GM21526 (cell line): ENCODE measurements at regions not wholly inside any gene's neighbourhood (a gene's known extent, or its start where the extent isn't known, plus 50 kb on each side); places are given as distances from the start of the nearest gene placed in this dataset.
"Not testable (repeated sequence)": the region's sequence is repeated elsewhere in the genome, so short reads cannot be mapped to it uniquely, and the experiment has no call there.

Experiments
- ATAC-seq: cut with Tn5 transposase; IDR thresholded peaks from one replicate; pipeline ENCODE4 v1.9.1; 2021; ENCODE audit warnings: moderate library complexity; ENCODE audit not compliant: unreplicated experiment, low FRiP score

- no peak for ATAC-seq
Observed at GRCh38 chr10:118912961-118913600, 116.4 kb upstream of the NANOS1 start.

- ATAC-seq, result no peak
Observed at GRCh38 chr10:118913825-118914224, 115.7 kb upstream of the NANOS1 start.

GRCh38 chr10:118914629-118915028, 114.9 kb upstream of the NANOS1 start:
- no peak for ATAC-seq

- no peak for ATAC-seq
Observed at GRCh38 chr10:118915161-118915560, 114.4 kb upstream of the NANOS1 start.

- no peak for ATAC-seq
Observed at GRCh38 chr10:118916777-118917176, 112.7 kb upstream of the NANOS1 start.

DNA sequence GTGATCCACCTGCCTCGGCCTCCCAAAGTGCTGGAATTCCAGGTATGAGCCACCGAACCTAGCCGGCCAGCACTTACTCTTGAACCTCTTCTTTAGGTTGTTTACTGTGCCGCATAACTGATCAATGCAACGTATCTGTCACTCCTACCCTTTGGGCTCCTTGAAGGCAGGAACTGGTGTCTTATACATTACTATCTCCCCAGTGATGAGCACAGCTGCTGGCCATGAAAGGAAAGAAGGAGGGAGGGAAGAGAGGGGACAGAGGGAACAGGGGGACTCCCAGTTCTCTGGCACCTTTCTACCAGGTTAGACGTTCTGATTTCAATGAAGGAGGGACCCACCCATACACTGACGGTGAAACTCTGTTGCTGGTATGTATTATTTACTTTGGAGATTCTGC, 111.8 kb upstream of the NANOS1 start:
- no peak for ATAC-seq

GRCh38 chr10:118918116-118918515, 111.4 kb upstream of the NANOS1 start:
- no peak for ATAC-seq

GRCh38 chr10:118918587-118918986, 110.9 kb upstream of the NANOS1 start:
- no peak for ATAC-seq

GRCh38 chr10:118920206-118920605, 109.3 kb upstream of the NANOS1 start:
- no peak for ATAC-seq

- no peak for ATAC-seq
Observed at GRCh38 chr10:118922226-118922625, 107.3 kb upstream of the NANOS1 start.

GRCh38 chr10:118922972-118923371, 106.5 kb upstream of the NANOS1 start:
- ATAC-seq, result no peak

DNA sequence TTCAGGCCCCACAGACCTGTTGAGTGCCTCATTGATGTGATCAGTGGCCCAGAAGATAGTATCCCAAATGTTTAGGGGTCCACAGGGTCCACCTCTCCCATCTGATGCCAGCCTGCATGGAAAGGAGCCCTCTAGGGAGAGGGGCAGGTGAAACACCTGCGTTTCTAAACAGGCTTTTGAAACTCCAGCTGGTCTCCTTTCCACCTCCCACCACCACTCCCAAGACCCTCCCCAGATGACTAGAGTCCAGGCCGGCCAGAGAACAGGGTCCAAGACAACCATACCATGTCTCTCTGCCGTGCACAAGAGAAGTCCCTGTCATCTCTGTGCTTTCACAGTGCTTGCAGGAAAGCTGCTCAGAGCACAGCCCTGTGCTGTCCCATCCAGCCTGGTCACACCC, 105.0 kb upstream of the NANOS1 start:
- no peak for ATAC-seq

GRCh38 chr10:118925404-118926071, 104.0 kb upstream of the NANOS1 start:
- ATAC-seq, result no peak

DNA sequence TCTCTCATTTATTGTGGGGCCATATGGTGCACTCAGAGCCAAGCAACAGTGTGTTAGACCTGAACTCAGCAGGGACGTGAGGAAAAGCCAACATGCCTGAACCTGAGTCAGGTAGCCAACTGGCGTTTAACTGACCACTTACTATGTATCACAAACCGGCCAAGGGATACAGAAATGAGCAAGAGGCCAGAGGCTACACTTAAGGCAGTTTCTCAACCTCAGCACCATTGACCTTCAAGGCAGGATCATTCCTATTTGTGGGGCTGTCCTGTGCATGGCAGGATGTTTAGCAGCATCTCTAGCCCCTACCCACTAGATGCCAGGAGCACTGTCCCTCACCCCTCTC, 103.5 kb upstream of the NANOS1 start:
- no peak for ATAC-seq

DNA sequence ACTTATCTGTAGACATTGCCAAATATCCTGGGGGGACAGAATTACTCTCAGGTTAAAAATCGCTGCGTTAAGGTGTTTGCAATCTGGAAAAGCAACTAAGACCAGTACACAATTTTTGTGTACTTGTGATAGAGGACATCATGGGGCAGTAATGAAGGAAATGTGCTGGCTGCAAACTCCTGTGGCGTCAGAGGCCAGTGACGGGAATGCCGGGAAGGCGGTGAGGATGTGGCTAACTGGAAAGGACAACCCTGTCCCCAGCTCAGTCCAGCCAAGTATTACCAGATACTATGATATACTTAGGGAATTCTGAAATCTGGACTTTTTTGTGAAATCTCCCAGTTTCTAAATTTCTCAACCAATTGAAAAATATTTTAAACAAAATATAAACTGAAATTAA, 103.1 kb upstream of the NANOS1 start:
- no peak for ATAC-seq

- no peak for ATAC-seq
Observed at GRCh38 chr10:118926903-118927302, 102.6 kb upstream of the NANOS1 start.

- no peak for ATAC-seq
Observed at GRCh38 chr10:118927321-118927720, 102.2 kb upstream of the NANOS1 start.

DNA sequence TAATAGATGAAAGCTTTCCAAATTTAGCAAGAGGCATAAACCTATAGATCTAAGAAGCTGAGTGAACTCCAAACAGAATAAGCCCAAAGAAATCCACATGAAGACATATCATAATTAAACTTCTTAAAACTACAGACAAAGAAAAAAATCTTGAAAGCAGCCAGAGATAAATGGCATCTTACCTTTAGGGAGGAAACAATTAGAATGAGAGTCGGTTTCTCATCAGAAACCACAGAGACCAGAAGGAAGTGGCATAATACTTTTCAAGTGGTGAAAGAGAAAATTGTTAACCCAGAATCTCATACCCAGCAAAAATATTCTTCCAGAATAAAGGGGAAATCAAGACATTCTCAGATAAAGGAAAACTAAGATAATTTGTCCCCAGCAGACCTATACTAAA, 98.9 kb upstream of the NANOS1 start:
- ATAC-seq, result no peak

DNA sequence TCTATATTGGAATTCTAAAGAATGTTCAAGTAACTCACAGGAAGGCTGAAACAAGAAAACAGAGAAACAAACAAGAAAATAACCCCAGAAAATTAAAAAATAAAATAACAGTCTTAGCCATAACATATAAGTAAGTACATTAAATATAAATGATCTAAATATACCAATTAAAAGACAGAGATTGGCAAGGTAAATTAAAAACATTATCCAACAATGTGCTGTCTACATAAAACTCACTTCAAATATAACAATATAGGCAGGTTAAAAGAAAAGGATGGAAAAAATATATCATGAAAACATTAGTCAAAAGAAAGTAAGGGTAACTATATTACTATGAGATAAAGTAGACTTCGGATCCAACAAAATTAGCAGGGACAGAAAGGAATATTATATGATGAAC, 98.1 kb upstream of the NANOS1 start:
- ATAC-seq, result no peak

GRCh38 chr10:118932154-118932553, 97.4 kb upstream of the NANOS1 start:
- not testable (repeated sequence) for ATAC-seq

GRCh38 chr10:118937226-118937625, 92.3 kb upstream of the NANOS1 start:
- ATAC-seq, result no peak

DNA sequence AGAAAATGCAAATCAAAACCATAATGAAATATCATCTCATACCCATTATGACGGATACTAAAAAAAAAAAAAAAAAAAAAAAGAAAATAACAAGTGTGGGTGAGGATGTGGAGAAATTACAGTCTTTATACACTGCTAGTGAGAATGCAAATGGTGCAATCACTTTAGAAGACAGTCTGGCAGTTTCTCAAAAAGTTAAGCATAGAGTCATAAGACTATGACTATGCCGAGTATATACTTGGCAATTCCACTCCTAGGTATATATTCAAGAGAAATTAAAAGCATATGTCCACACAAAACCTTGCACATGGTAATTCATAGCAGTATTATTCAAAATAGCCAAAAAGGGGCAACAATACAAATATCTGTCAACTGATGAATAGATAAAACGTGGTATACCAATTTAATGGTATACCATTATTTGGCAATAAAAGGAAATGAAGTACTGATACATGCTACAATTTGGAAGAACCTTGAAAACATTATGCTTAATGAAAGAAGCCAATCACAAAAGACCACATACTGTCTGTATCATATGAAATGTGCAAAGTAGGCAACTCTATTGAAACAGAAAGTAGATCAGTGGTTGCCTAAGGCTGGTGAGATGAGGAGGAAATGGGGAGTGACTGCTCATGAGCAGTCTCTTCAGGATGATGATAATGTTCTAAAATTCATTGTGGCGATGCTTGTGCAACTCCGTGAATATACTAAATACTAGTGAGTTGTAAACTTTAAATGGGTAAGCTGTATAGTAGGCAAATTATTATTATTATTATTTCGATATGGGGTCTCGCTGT, 90.1 kb upstream of the NANOS1 start:
- ATAC-seq, result no peak
